ENCODE measurements at regions not wholly inside any gene's neighbourhood (a gene's known extent, or its start where the extent isn't known, plus 50 kb on each side); places are given as distances from the start of the nearest gene placed in this dataset.

DNA sequence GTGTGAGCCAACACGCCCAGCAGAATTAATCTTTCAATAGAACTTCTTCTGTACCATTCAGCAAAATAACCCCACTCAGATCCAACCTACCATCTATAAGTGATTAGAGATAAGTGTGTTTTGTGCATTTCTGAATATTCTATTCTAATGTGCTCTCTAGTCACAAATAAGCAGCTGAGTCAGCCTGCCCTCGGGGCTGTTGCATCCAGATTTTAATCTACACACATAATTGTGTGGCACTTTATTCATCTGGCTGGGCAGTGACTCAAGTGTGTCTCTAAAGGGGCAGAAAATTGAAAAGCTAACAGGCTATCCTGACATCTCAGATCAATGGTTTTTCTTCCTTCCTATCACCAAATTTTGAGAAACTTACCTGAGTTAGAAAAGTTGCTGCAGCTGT, 60.3 kb downstream of the PRR15 start:
- TF ChIP-seq, protein P1, sequence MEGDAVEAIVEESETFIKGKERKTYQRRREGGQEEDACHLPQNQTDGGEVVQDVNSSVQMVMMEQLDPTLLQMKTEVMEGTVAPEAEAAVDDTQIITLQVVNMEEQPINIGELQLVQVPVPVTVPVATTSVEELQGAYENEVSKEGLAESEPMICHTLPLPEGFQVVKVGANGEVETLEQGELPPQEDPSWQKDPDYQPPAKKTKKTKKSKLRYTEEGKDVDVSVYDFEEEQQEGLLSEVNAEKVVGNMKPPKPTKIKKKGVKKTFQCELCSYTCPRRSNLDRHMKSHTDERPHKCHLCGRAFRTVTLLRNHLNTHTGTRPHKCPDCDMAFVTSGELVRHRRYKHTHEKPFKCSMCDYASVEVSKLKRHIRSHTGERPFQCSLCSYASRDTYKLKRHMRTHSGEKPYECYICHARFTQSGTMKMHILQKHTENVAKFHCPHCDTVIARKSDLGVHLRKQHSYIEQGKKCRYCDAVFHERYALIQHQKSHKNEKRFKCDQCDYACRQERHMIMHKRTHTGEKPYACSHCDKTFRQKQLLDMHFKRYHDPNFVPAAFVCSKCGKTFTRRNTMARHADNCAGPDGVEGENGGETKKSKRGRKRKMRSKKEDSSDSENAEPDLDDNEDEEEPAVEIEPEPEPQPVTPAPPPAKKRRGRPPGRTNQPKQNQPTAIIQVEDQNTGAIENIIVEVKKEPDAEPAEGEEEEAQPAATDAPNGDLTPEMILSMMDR (IDR thresholded peaks at IDR 0.05) = no peak
- TF ChIP-seq POLR2A (IDR thresholded peaks at IDR 0.05) = no peak

Measured in Peyer's patch (tissue), 4 donors.